ENCODE measurements at regions not wholly inside any gene's neighbourhood (a gene's known extent, or its start where the extent isn't known, plus 50 kb on each side); places are given as distances from the start of the nearest gene placed in this dataset.

- no peak for DNase-seq
- TF ChIP-seq CTCF (IDR thresholded peaks at IDR 0.05) (no peak), POLR2A (IDR thresholded peaks at IDR 0.05) (no peak)
- Histone ChIP-seq H3K9me3 (replicated peaks in 1 of 3) (no peaks in the 10 kb centered on the region), H3K27ac (no peak overlapping the region), H3K4me1 (replicated peaks in 1 of 2) (no peaks in the 10 kb centered on the region), H3K27me3 (no peaks in the 10 kb centered on the region), H3K36me3 (replicated peaks in 1 of 2) (no peaks in the 10 kb centered on the region), H3K4me3 (no peak overlapping the region)
- intact Hi-C loops (cut with DNase I) = no loop called here
- WGBS, 4 donors = 89 to 94% (median 91%) methylated on average over 4 of the region's 4 CpGs
These were observed 163.1 kb upstream of the PMEPA1 start for GRCh38 chr20:57872816-57873409.

GRCh38 chr20:57871237-57871632 is 161.4 kb upstream of the PMEPA1 start:
- no peak for DNase-seq
- Histone ChIP-seq H3K36me3 (replicated peaks in 1 of 2) (no peaks in the 10 kb centered on the region), H3K27ac (no peak overlapping the region), H3K27me3 (no peaks in the 10 kb centered on the region), H3K4me3 (no peak overlapping the region), H3K4me1 (replicated peaks in 1 of 2) (no peaks in the 10 kb centered on the region), H3K9me3 (replicated peaks in 1 of 3) (no peaks in the 10 kb centered on the region)
- TF ChIP-seq CTCF (IDR thresholded peaks at IDR 0.05) (no peak), POLR2A (IDR thresholded peaks at IDR 0.05) (no peak)
- 67 to 78% (median 75%) methylated on average over 11 to 12 of the region's 12 CpGs for WGBS, 4 donors
- intact Hi-C loops (cut with DNase I) = no loop called here

GRCh38 chr20:57870597-57871236 is 160.9 kb upstream of the PMEPA1 start:
- WGBS, 4 donors = 49 to 70% (median 67%) methylated on average over 5 to 8 of the region's 8 CpGs
- no peak for DNase-seq
- intact Hi-C loops (cut with DNase I) = no loop called here

GRCh38 chr20:57869951-57870315 is 160.1 kb upstream of the PMEPA1 start:
- Histone ChIP-seq H3K36me3 (replicated peaks in 1 of 2) (no peaks in the 10 kb centered on the region), H3K4me3 (no peak overlapping the region), H3K27ac (no peak overlapping the region), H3K9me3 (replicated peaks in 1 of 3) (no peaks in the 10 kb centered on the region), H3K4me1 (replicated peaks in 1 of 2) (no peaks in the 10 kb centered on the region), H3K27me3 (no peaks in the 10 kb centered on the region)
- intact Hi-C loops (cut with DNase I) = no loop called here
- TF ChIP-seq POLR2A (IDR thresholded peaks at IDR 0.05) (no peak), CTCF (IDR thresholded peaks at IDR 0.05) (no peak)
- 58 to 78% (median 66%) methylated on average over 9 of the region's 9 CpGs for WGBS, 4 donors
- no peak for DNase-seq

More at GRCh38 chr20:57870597-57871236, 160.9 kb upstream of the PMEPA1 start:
- Histone ChIP-seq H3K27me3 (no peaks in the 10 kb centered on the region), H3K9me3 (replicated peaks in 1 of 3) (no peaks in the 10 kb centered on the region), H3K27ac (no peak overlapping the region), H3K4me3 (no peak overlapping the region), H3K36me3 (replicated peaks in 1 of 2) (no peaks in the 10 kb centered on the region), H3K4me1 (replicated peaks in 1 of 2) (no peaks in the 10 kb centered on the region)
- TF ChIP-seq POLR2A (IDR thresholded peaks at IDR 0.05) (no peak), CTCF (IDR thresholded peaks at IDR 0.05) (no peak)
